ENCODE measurements at regions not wholly inside any gene's neighbourhood (a gene's known extent, or its start where the extent isn't known, plus 50 kb on each side); places are given as distances from the start of the nearest gene placed in this dataset.

- H3K27me3 ChIP-seq = no peaks in the 10 kb centered on the region
- TF ChIP-seq CTCF (IDR thresholded peaks at IDR 0.05) = no peak
- H3K9me3 ChIP-seq = peaks cover 0 to 4% of the 10 kb centered on the region in 2 donors
- no peak overlapping the region for H3K4me3 ChIP-seq
- H3K36me3 ChIP-seq = no peaks in the 10 kb centered on the region
- H3K27ac ChIP-seq = no peak overlapping the region
- H3K4me1 ChIP-seq = no peaks in the 10 kb centered on the region
- no peak for DNase-seq (ENCODE audit: low spot score)
These were observed 104.9 kb upstream of the SOD3 start for GRCh38 chr4:24690436-24690835.

GRCh38 chr4:24693636-24694035, 101.7 kb upstream of the SOD3 start:
- TF ChIP-seq CTCF (IDR thresholded peaks at IDR 0.05) = no peak
- DNase-seq (ENCODE audit: low spot score) = no peak
- H3K9me3 ChIP-seq = peaks cover 0 to 4% of the 10 kb centered on the region in 2 donors
- no peaks in the 10 kb centered on the region for H3K4me1 ChIP-seq
- no peak overlapping the region for H3K4me3 ChIP-seq
- H3K27me3 ChIP-seq = no peaks in the 10 kb centered on the region
- no peak overlapping the region for H3K27ac ChIP-seq
- H3K36me3 ChIP-seq = no peaks in the 10 kb centered on the region

GRCh38 chr4:24700118-24700517, 95.3 kb upstream of the SOD3 start:
- H3K36me3 ChIP-seq = no peaks in the 10 kb centered on the region
- H3K9me3 ChIP-seq = no peaks in the 10 kb centered on the region
- no peak for TF ChIP-seq CTCF (IDR thresholded peaks at IDR 0.05)
- no peak overlapping the region for H3K27ac ChIP-seq
- no peak for DNase-seq (ENCODE audit: low spot score)
- H3K27me3 ChIP-seq = no peaks in the 10 kb centered on the region
- no peaks in the 10 kb centered on the region for H3K4me1 ChIP-seq
- H3K4me3 ChIP-seq = no peak overlapping the region

- H3K36me3 ChIP-seq = no peaks in the 10 kb centered on the region
- TF ChIP-seq CTCF (IDR thresholded peaks at IDR 0.05) = no peak
- DNase-seq (ENCODE audit: low spot score) = no peak
- H3K27me3 ChIP-seq = no peaks in the 10 kb centered on the region
- no peak overlapping the region for H3K4me3 ChIP-seq
- no peak overlapping the region for H3K27ac ChIP-seq
- H3K9me3 ChIP-seq = no peaks in the 10 kb centered on the region
- no peaks in the 10 kb centered on the region for H3K4me1 ChIP-seq
These were observed 93.7 kb upstream of the SOD3 start for GRCh38 chr4:24701683-24702082.

GRCh38 chr4:24702281-24702680, 93.1 kb upstream of the SOD3 start:
- TF ChIP-seq CTCF (IDR thresholded peaks at IDR 0.05) = no peak
- H3K9me3 ChIP-seq = no peaks in the 10 kb centered on the region
- H3K27ac ChIP-seq = no peak overlapping the region
- H3K36me3 ChIP-seq = no peaks in the 10 kb centered on the region
- H3K27me3 ChIP-seq = no peaks in the 10 kb centered on the region
- no peaks in the 10 kb centered on the region for H3K4me1 ChIP-seq
- no peak for DNase-seq (ENCODE audit: low spot score)
- H3K4me3 ChIP-seq = no peak overlapping the region

- no peaks in the 10 kb centered on the region for H3K36me3 ChIP-seq
- no peak overlapping the region for H3K4me3 ChIP-seq
- H3K9me3 ChIP-seq = no peaks in the 10 kb centered on the region
- no peaks in the 10 kb centered on the region for H3K4me1 ChIP-seq
- H3K27me3 ChIP-seq = no peaks in the 10 kb centered on the region
- TF ChIP-seq CTCF (IDR thresholded peaks at IDR 0.05) = no peak
- DNase-seq (ENCODE audit: low spot score) = no peak
- H3K27ac ChIP-seq = no peak overlapping the region
These were observed 92.1 kb upstream of the SOD3 start for GRCh38 chr4:24703298-24703697.
